ENCODE measurements at regions not wholly inside any gene's neighbourhood (a gene's known extent, or its start where the extent isn't known, plus 50 kb on each side); places are given as distances from the start of the nearest gene placed in this dataset.

- H3K27me3 ChIP-seq (ENCODE audit: insufficient read depth, low read length): no peaks in the 10 kb centered on the region
- H3K4me2 ChIP-seq (ENCODE audit: low read length): no peak overlapping the region
- H3K9me3 ChIP-seq (ENCODE audit: control insufficient read depth in 1 of 2, insufficient read depth in 1 of 2, low read depth in 1 of 2, low read length in 2 of 2): no peaks in the 10 kb centered on the region
- no peak for ATAC-seq
- no peaks in the 10 kb centered on the region for H3K4me1 ChIP-seq (ENCODE audit: control insufficient read depth in 1 of 2, insufficient read depth in 2 of 2, low read length in 2 of 2)
- no peak for DNase-seq (ENCODE audit: low read depth, low spot score)
- no peak overlapping the region for H3K9ac ChIP-seq (ENCODE audit: low read length)
- intact Hi-C loops (cut with micrococcal nuclease): no loop called here
- no peak for TF ChIP-seq ZNF274 (IDR thresholded peaks at IDR 0.05; ENCODE audit: low read depth, low read length)
- no peak for TF ChIP-seq JUND (IDR thresholded peaks at IDR 0.05)
- no peak for TF ChIP-seq YY1 (IDR thresholded peaks at IDR 0.05; ENCODE audit: extremely low read depth, insufficient replicate concordance, low read depth, low read length)
- TF ChIP-seq CTCF (IDR thresholded peaks at IDR 0.05 in 2 of 3, conservative IDR thresholded peaks at IDR 0.05 in 1 of 3; ENCODE audit: borderline replicate concordance in 1 of 3, insufficient read depth in 1 of 3, low read depth in 2 of 3, low read length in 2 of 3): no peak
- no peak for TF ChIP-seq MAX (IDR thresholded peaks at IDR 0.05)
- TF ChIP-seq SRF (IDR thresholded peaks at IDR 0.05; ENCODE audit: low read depth): no peak
- TF ChIP-seq POLR2AphosphoS5 (IDR thresholded peaks at IDR 0.05; ENCODE audit: low read depth, low read length): no peak
- no peaks in the 10 kb centered on the region for H3K9me2 ChIP-seq (ENCODE audit: insufficient read depth)
- H3K27ac ChIP-seq (ENCODE audit: low read depth, low read length): no peak overlapping the region
- RAD21 ChIA-PET (ENCODE audit: low non-redundant PET in 1 of 2, low total read pairs in 2 of 2, uncharacterized antibody in 2 of 2, unreplicated experiment in 2 of 2): no interaction called here
- H3K36me3 ChIP-seq (ENCODE audit: control insufficient read depth in 1 of 2, insufficient read depth in 2 of 2, low read length in 2 of 2): no peaks in the 10 kb centered on the region
- H3K79me2 ChIP-seq (ENCODE audit: insufficient read depth, low read length): no peaks in the 10 kb centered on the region
- BruUV-seq (replicated peaks): no TSS peak
- H4K20me1 ChIP-seq (ENCODE audit: insufficient read depth): no peaks in the 10 kb centered on the region
- no peak overlapping the region for H2AFZ ChIP-seq (ENCODE audit: low read depth, low read length, poor library complexity, severe bottlenecking)
- no peak overlapping the region for H3K4me3 ChIP-seq (replicated peaks in 1 of 2; ENCODE audit: low read depth in 1 of 2, low read length in 2 of 2)
- POLR2A ChIA-PET: no interaction called here
- CTCF ChIA-PET: no interaction called here
Measured at GRCh38 chr6:137395316-137395715, 98.9 kb downstream of the OLIG3 start.
